ENCODE measurements at regions not wholly inside any gene's neighbourhood (a gene's known extent, or its start where the extent isn't known, plus 50 kb on each side); places are given as distances from the start of the nearest gene placed in this dataset.

DNA sequence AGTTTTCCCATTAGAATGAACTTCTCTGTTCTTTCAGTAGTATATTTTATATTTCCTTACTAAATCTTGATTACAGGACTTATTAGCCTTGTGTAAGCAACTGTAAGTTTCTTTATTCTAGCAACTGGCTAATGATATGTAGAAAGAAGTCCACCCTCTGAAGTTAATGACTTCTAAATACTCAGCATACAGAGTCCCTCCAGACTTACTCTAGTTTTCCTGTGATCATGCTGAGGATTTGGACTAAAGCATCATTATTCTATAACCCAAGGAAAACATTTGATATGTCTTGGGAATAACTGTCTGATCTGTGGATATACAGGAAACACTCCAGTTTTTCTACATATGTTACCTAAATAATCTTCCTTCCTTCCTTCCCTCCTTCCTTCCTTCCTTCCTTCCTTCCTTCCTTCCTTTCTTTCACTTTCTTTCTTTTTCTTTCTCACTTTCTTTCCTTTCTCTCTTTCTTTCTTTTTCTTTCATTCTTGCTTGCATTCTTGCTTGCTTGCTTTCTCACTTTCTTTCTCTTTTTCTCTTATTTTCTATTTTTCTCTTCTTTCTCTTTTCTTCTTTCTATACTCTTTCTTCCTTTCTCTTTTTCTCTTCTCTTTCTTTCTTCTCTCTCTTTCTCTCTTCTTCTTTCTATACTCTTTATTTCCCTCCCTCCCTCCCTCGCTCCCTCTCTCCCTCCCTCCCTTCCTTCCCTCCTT is 297.6 kb upstream of the MTPN start:
- no peak for TF ChIP-seq GATA3 (IDR thresholded peaks at IDR 0.05; ENCODE audit: low read depth, low read length)
- no peak for TF ChIP-seq GATA2 (IDR thresholded peaks at IDR 0.05; ENCODE audit: low read depth, low read length)

DNA sequence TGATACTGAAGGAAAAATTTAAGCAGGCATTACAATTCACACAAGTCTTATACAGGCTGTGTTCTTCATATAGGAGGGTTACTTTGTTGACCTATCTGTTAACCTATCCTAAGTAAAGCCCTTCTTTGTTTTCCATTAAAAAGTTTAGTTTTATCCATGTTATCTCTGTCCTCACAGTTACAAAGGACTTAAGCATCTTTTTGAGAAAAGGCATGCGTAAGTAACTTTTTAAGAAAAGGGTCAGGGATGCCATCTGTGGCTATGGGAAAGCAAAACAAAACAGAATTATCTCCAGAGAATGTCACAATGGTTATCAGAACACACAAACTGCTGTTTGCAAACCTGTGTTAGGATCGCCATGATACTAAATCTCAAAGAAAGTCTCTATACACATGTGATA is 295.8 kb upstream of the MTPN start:
- TF ChIP-seq GATA3 (IDR thresholded peaks at IDR 0.05; ENCODE audit: low read depth, low read length) (no peak), GATA2 (IDR thresholded peaks at IDR 0.05; ENCODE audit: low read depth, low read length) (no peak)

DNA sequence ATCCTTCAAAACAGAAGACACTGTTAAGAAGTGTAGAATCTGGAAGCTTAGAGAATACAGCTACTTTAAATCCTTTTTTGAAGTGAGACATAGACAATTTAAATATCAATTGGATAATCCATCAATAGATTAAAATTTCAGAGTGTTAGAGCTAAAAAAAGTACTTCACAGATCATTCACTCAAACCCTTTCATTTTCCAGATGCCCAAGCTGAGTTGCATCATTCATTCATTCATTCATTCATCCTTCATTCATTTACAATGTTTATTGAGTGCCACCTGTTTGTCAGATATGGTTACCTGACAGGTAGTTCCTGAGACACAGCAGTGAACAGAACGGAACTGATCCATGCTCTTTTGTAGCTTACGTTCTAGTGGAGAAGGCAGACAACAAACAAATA is 290.7 kb upstream of the MTPN start:
- no peak for TF ChIP-seq GATA2 (IDR thresholded peaks at IDR 0.05; ENCODE audit: low read depth, low read length)
- TF ChIP-seq GATA3 (IDR thresholded peaks at IDR 0.05; ENCODE audit: low read depth, low read length) = no peak

DNA sequence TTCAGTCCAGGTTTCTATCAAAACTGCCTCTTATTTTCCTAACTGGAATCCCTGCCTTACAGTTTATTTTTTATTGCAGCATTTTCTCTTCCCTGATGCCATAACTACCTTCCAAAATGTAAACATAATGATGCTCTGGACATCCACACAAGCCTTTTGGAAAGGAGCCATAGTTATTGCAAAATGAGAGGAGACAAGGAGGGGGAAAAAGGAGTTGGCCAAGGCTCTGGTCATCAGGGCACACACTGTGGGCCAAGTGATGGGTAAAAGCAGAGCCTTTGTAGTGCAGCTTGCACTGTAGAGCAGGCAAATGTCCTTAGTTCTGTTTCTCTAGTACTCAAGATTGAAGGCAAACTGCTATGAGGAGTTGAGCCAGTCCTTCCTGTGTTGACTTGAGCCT is 289.3 kb upstream of the MTPN start:
- TF ChIP-seq GATA3 (IDR thresholded peaks at IDR 0.05; ENCODE audit: low read depth, low read length) (no peak), GATA2 (IDR thresholded peaks at IDR 0.05; ENCODE audit: low read depth, low read length) (no peak)

DNA sequence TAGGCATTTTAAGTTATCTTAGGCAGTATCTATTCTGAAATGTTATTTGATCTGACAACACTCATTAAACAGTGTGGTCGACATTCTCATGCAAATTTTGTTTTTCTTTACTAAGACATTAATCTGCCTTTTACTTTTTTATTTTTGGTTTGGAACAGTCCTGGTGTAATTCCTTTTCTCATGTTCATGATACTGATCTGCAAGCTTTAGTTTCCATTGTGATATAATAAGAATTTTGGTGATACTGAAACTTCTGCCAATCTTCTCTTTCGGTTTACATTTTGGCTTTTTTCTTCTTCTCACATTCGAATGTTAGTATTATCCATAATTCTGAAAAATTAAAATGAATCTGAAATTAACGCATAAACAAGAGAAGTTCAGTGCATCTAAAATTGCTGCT is 281.9 kb upstream of the MTPN start:
- no peak for TF ChIP-seq GATA2 (IDR thresholded peaks at IDR 0.05; ENCODE audit: low read depth, low read length)
- no peak for TF ChIP-seq GATA3 (IDR thresholded peaks at IDR 0.05; ENCODE audit: low read depth, low read length)

DNA sequence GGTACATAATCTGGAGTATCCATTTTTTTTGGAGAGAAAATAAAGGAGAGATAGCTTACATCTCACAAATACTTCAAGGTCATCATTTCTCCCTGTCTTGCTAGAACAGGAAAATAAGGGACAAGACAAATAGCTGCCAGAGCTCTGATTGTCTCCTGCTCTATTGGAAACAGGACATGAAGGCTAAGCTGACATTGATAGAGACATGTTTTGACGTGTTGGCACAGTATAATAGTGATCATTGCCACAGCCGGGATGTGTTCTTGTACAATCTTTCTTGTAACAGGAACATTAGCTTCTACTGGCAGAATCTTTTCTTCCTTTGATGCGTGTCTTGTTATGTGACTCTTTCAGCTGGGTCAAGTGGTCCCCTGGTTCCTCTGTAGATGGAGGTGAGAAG is 279.3 kb upstream of the MTPN start:
- no peak for TF ChIP-seq GATA2 (IDR thresholded peaks at IDR 0.05; ENCODE audit: low read depth, low read length)
- no peak for TF ChIP-seq GATA3 (IDR thresholded peaks at IDR 0.05; ENCODE audit: low read depth, low read length)

DNA sequence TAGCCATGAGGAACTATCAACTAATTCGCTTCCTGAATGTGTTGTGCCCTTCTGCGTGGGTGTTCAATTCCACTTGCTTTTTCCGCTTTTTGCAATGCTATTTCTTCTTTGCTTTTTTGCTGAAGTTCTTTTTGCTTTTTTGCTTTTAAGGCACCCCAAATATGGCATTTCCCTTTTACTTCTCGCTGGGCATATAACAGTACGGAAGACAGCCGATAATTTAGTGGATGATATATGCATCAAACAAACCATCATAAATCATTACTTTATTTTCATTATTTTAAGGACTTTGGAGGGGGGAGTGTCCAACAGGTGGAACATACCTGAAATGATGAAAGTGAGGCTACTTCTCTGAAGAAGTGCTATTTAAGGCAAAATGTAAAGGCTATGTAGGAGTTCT is 277.0 kb upstream of the MTPN start:
- TF ChIP-seq GATA3 (IDR thresholded peaks at IDR 0.05; ENCODE audit: low read depth, low read length) (no peak), GATA2 (IDR thresholded peaks at IDR 0.05; ENCODE audit: low read depth, low read length) (no peak)

DNA sequence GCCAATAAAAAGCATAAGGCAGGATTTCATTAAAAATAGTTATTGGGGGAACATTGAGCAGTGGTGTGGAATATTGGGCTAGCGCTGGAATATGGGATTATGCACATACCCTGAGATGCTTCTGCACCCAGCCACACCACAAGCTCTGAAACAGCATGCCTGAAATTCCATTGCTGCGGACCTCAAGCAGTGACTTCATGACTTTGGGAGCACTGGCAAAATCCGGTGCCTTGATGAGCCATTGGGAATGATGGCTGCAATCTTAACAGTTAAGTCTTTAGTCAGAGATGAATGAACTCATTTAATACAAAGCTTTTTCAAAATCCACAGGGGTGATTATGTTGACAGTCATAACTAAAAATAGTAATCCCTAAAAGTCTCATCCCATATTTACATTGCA is 274.7 kb upstream of the MTPN start:
- no peak for TF ChIP-seq GATA2 (IDR thresholded peaks at IDR 0.05; ENCODE audit: low read depth, low read length)
- no peak for TF ChIP-seq GATA3 (IDR thresholded peaks at IDR 0.05; ENCODE audit: low read depth, low read length)

DNA sequence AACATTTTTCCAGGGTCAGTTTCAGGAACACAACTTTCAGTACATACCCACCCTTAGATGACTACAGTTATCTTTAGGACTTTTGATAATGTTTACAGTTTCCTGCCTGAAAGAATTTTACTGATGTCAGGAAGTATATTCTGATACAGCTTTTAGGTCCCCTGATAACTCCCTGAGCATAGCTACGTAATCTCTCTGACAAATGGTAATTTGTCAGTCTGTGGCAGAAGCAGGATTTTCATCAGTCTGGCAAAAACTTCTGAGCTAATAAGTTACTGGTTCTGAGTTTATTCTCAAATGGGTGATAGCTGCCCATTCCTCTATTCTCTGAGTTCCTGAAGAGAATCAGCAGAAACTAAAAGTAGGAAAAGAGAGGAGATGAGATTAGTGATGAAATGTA is 270.1 kb upstream of the MTPN start:
- TF ChIP-seq GATA3 (IDR thresholded peaks at IDR 0.05; ENCODE audit: low read depth, low read length) (no peak), GATA2 (IDR thresholded peaks at IDR 0.05; ENCODE audit: low read depth, low read length) (no peak)

DNA sequence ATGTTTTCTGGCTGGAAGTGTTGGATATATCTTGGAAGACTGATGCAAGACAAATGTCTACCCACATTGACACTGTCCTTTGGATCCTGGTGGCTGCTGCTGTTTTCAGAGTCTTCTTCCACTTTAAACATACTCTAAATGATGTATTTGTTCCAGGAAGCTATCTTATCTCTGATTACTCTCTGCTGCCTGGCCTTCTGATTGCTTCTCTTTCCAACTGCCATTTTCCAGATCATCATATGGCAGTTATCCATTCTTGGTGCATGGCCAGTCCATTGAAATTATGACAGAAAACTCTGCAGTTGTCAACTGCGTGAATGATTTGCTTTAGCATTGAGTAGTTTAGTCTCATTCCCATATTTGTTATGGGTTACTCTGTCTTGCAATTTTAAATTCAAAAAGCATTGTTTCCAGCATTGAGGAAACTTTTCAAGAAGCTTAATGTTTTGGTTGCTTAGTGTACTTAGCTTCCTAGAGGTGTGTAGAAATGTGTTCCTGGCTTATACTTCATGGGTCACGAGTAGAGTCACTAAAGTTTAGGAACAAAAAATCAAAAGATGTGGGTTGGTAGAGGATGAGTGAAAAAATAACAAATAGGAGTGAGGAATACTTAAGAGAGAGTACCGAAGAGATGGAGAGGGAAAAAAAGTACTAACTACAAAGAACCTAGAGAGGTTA is 268.3 kb upstream of the MTPN start:
- TF ChIP-seq GATA2 (IDR thresholded peaks at IDR 0.05; ENCODE audit: low read depth, low read length) = no peak
- TF ChIP-seq GATA3 (IDR thresholded peaks at IDR 0.05; ENCODE audit: low read depth, low read length) = no peak

DNA sequence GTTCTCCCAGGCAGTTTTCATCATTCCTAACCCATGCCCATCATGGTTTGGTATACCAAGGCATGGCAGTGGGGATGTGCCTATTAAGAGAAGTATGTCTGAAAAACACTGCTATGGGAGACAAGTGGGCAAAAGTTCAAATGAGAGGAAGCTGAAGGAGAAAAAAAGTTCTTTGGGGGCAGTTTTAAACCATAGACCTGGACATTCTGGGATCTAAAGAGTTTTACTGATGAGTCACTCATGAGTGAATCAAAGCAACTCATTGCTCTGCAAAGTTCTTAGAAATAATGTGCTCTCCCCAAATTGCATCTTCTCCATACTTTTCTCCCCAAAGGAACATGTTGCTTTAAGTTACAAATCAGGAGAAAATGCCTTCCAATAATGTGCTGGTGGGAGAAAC is 256.9 kb upstream of the MTPN start:
- TF ChIP-seq GATA3 (IDR thresholded peaks at IDR 0.05; ENCODE audit: low read depth, low read length) (no peak), GATA2 (IDR thresholded peaks at IDR 0.05; ENCODE audit: low read depth, low read length) (no peak)

DNA sequence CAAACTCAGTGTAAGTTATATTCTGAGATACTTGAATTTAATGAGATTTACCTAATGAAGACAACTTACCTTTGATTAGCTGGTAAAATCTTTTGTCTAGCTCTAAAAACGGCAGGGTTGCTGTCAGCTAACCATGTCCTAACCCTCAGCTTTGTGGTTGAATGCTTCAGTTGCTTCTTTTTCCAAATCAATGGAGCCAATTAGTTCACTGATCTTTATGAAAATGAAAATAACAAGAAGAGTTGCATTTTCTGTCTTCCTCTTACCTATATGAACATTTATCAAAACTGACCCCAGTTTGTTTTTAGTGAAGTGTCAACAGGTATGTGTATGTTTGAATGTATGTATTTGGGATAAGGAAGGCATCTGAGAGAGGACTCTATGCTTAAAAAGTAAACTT is 253.1 kb upstream of the MTPN start:
- TF ChIP-seq GATA3 (IDR thresholded peaks at IDR 0.05; ENCODE audit: low read depth, low read length) (no peak), GATA2 (IDR thresholded peaks at IDR 0.05; ENCODE audit: low read depth, low read length) (no peak)

DNA sequence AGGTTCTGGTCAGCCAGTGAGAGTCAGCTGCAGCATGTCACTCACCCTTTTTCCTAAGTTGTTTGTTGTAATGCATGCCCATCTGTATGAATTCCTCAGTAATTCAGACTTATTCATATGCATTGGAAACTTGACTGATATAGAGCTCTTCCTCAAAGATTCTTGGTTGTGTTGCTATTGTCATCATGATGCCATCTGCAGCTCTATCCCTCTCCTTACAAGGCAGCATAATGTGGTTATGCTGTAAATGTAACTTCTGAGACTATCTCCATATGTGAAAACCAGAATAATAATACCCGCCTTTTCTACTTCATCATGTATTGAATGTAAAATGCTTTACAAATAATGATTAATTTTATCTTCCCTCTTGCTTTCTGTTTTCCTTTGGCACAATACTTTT is 252.6 kb upstream of the MTPN start:
- TF ChIP-seq GATA2 (IDR thresholded peaks at IDR 0.05; ENCODE audit: low read depth, low read length) (no peak), GATA3 (IDR thresholded peaks at IDR 0.05; ENCODE audit: low read depth, low read length) (no peak)

DNA sequence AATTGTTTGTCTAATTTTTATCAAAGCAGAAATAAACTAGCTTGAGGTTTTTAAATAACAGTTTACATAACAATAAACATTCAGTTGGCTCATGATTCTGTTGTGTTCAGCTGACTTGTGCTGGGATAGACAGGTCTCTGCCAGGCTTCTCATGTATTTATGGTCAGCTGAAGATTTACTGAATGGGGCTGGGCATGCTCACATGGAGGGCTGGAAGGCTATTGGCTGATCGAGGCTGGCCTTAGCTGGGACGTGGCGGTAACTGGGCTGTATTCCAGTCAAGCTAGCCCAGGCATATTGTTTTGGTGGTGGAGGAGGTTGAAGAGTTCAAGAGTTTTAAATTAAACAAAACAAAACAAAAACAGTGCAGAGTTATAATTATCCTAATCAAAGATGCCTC is 251.0 kb upstream of the MTPN start:
- TF ChIP-seq GATA3 (IDR thresholded peaks at IDR 0.05; ENCODE audit: low read depth, low read length) = no peak
- no peak for TF ChIP-seq GATA2 (IDR thresholded peaks at IDR 0.05; ENCODE audit: low read depth, low read length)

DNA sequence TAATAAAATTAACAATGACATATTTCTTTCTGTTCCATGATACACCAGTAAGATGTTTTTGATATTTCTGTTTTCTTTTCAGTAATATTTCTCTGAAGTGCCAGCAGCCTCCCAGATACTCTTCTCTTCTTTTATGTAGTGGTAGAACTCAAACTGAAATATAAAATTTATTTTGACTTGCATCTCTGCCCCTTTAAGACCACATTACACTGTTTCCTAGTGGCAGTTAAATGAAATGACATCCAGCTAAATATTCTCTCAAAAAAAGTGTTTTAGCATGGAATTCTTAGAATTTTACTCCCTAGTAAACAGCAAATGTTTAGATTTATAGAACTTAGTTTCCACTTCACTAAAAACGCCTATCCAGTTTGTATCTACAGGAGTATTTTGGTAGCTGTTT is 237.2 kb upstream of the MTPN start:
- TF ChIP-seq GATA2 (IDR thresholded peaks at IDR 0.05; ENCODE audit: low read depth, low read length) = no peak
- no peak for TF ChIP-seq GATA3 (IDR thresholded peaks at IDR 0.05; ENCODE audit: low read depth, low read length)

All from SH-SY5Y (cell line).